NCI-H2029 (cell line): ENCODE measurements at regions not wholly inside any gene's neighbourhood (a gene's known extent, or its start where the extent isn't known, plus 50 kb on each side); places are given as distances from the start of the nearest gene placed in this dataset.

Source experiments
- DNase-seq: peaks from one replicate; lab custom pipeline; 2025; lab: John Stamatoyannopoulos, UW

DNA sequence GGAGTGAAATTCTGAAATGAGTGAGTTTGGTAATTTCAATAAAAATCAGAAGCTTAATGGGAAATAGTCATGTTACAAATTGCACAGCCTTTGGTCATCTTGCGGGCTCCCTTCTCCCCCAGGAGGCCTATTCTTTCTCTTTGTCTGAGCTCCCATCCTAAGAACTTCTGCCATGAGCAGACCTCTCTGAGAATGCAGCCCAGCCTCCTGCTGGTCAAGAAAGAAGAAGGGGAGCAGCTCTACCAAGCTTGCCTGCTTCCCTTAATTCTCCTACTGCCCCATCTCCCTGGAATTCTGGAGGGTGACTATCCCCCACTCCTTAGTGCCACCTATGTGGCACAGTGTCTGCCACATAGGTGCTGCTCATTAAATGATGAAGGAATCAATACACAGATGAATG is 300.7 kb upstream of the DAB1 start:
- DNase-seq: no peak

GRCh38 chr1:57722285-57722978 is 298.6 kb upstream of the DAB1 start:
- DNase-seq: no peak

GRCh38 chr1:57721001-57721400 is 297.1 kb upstream of the DAB1 start:
- no peak for DNase-seq

DNA sequence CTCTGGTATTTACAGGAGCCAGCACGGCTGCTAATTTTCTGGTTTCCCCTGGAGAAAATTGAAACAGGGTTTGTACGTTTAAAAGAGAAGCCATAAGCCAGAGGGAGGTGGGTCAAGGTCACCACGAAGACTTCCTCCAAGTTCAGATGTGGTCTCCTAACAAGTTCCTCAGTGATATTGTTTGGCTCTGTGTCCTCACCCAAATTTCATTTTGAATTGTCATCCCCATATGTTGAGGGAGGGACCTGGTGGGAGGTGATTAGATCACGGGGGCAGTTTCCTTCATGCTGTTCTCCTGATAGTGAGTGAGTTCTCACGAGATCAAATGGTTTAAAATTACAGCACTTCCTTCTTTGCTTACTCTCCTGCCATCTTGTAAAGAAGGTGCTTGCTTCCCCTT is 295.4 kb upstream of the DAB1 start:
- no peak for DNase-seq

- no peak for DNase-seq
Measured at GRCh38 chr1:57713501-57713900, 289.6 kb upstream of the DAB1 start.

DNA sequence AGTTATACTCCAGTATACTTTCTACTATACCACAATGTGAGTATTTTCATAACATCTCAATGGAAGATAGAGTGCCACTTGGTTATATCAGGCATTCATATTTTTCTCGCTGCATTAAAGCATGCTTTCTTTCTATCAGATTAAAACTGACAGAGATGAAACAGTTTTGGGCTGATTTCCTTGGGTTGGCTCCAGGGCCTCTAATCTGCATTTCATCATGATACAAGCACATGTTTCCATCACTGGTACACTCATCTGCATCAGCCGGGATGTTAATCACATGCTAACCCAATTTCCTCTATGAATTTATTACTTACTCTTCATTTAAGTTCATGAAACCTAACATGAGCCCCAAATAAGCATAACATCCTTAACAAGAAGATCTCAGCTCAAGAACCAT is 289.0 kb upstream of the DAB1 start:
- DNase-seq: no peak

DNA sequence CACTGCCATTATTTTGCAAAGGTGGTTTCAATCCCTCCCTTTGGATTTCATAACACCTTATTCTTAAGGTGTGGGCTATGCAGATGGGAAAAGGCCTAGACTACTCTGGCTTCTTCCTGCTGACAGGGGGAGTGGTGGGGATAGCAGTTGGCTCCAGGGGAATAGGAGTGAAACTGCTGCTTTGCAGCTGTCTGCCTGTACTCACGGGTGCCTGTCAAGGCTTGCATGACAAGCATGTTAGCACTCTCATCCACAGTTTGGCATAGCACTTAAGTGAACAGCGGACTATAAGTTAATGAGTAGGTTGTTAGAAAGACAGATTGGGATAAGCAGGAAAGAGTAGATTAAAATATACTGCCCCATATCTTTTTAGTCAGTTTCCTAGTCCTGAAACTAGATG is 287.5 kb upstream of the DAB1 start:
- DNase-seq: no peak

DNA sequence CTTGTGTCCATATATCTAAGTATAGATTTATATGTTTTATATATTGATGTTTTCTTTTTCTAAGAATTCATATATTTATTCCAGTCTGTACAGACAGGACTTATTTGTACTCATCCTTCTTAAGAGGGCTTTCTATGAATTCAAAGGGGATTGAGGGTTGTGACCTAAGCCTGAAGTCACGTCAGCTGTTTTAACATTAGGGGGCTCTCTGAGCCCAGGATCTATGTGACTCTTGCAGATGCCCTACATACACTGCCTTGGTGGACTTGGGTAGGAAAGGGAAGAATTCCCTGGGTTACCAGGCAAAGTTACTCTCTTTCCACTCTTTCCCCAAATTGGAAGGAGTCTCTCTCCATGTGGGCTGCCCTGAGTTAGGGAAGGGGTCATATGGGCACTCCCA is 283.8 kb upstream of the DAB1 start:
- no peak for DNase-seq

GRCh38 chr1:57704811-57705210 is 281.0 kb upstream of the DAB1 start:
- no peak for DNase-seq

GRCh38 chr1:57704231-57704630 is 280.4 kb upstream of the DAB1 start:
- no peak for DNase-seq

DNA sequence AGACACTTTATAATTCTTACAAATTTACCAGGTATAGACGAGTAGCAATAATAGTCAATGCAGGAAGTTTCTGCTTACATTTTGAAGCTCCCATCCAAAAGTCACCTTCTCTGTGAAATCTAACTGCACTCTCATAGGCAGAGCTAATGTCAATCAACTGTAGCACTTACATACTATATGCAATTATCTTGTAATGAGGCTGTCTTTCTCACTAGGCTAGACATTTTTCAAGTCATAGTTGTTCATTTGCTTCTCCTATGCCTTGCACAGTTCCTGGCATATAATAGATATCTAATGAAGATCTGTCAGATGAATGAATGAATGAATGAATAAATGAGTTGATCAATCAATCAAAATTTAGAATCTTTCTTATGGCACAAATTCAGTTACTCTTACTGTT is 273.0 kb upstream of the DAB1 start:
- DNase-seq: no peak

- no peak for DNase-seq
Measured at GRCh38 chr1:57696043-57696442, 272.2 kb upstream of the DAB1 start.

DNA sequence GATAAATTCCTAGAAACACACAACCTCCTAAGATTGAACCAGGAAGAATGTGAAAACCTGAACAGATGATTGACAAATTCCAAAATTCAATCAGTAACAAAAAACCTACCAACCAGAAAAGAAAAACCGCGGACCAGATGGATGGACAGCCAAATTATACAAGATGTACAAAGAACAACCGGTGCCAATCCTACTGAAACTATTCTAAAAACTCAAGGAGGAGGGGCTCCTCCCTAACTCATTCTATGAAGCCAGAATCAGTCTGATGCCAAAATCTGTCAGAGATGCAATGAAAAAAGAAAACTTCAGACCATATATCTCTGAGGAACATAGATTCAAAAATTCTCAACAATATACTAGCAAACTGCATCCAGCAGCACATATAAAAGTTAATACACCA is 262.4 kb upstream of the DAB1 start:
- no peak for DNase-seq

DNA sequence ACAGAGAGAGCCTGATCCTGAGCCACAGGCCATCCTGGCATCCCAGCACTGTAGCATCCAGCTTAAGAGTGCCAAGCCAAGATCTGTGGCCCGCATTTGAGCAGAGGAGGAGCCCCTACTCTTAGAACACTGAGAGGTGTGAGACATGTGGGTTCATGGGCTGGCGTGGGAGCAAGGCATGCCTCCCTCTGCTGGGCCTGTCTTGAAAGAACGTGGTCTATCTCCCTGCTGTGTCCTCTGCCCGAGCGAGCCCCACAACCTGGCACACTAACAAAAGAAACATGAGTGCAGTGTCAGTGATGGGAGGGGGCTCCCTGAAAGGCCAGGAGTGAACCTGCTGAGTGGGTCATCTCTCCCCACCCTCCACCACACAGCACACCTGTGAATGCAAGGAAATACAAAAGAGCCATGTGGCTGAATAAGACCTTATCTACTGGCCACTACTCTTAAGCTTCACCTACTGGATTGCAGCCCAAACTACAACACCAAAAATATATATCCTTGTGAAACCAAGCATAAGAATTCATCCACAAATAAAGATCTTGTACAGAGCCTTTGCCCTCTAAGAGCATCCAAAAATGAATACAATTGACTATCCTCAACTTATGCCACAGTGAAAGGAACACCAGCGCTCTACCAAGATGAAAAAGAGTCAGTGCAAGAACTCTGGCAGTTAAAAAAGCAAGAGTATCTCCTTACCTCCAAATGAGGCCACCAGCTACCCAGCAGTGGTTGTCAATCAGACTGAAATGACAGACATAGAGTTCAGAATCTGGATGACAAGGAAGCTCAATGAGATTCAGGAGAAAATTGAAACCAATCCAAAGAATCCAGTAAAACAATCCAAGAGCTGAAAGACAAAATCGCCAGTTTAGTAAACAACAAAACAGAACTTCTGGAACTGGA is 259.4 kb upstream of the DAB1 start:
- no peak for DNase-seq

GRCh38 chr1:57678138-57678537 is 254.3 kb upstream of the DAB1 start:
- DNase-seq: peak; percentile 84

DNA sequence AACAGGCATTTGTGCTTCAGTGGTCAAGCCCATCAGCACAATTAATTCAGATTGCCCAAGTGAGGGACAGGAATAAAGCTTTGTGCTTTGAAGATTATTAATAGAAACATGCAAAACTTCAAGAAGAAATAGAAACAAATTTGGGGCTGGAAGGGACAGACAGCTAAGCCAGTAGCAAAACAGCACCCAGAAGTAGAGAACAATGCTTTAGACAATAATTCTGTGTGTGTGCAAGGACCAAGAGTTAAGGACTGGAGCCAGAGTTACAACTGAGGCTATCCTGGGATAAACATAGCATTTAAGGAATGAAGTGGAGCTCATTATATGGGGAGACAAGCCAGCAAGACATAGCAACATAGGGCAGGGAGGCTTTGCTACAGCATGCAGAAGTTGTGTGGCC is 251.9 kb upstream of the DAB1 start:
- no peak for DNase-seq

DNA sequence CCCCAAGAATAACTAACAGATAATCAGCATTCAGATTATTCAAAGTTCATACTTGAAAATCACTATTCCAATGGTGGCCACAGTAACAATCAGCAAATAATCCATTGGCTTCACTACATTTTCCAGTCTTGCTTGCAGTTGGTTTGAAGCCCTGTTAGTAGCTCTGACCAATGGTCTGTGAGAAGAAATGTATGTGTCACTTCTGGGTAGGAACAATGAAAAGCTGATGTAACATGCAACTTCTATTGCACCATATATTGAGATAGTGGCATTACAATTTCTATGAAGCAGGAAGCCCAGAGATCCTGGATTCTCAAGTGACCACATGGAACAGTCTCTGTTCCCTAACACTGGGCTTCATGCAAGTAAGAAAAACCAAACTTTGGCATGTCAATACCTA is 250.9 kb upstream of the DAB1 start:
- no peak for DNase-seq

- no peak for DNase-seq
Measured at GRCh38 chr1:57672346-57673140, 248.7 kb upstream of the DAB1 start.

- no peak for DNase-seq
Measured at GRCh38 chr1:57671750-57672149, 247.9 kb upstream of the DAB1 start.

- no peak for DNase-seq
Measured at GRCh38 chr1:57659804-57660203, 235.9 kb upstream of the DAB1 start.

DNA sequence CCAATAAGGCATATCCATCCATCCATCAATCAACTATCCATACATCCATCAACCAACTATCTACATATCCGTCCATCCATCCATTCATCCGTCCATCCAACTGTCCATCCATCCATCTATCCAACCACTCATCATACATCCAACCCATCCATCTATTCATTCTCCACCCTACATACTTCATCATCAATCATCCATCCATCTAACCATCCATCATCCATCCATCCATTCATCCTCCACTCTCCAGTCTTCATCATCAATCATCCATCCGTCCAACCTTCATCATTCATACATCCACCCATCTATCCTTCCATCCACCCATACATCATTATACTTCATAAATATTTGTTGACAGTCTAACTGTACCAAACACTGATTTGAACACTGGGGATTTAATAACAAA is 231.3 kb upstream of the DAB1 start:
- no peak for DNase-seq

- no peak for DNase-seq
Measured at GRCh38 chr1:57644667-57645066, 220.8 kb upstream of the DAB1 start.

GRCh38 chr1:57638239-57638638 is 214.4 kb upstream of the DAB1 start:
- no peak for DNase-seq
